Neural progenitor cell (in vitro differentiated cells): ENCODE measurements at regions not wholly inside any gene's neighbourhood (a gene's known extent, or its start where the extent isn't known, plus 50 kb on each side); places are given as distances from the start of the nearest gene placed in this dataset.

Source experiments
- DNase-seq: peaks from one replicate; pipeline ENCODE4 v3.0.0-alpha.2; 2016; ENCODE audit warnings: low spot score
- H2AFZ ChIP-seq: fragments of 200-600 bp; sonication (generic); replicated peaks from 2 replicates; pipeline ENCODE4 v1.6.1; 2016; ENCODE audit warnings: antibody characterized with exemption
- H3F3A ChIP-seq: fragments of 200-600 bp; sonication (generic); 2 replicates; pipeline ENCODE4 v1.6.1; 2016; ENCODE audit warnings: antibody characterized with exemption, low read depth
- H3K27ac ChIP-seq: fragments of 200-600 bp; sonication (generic); 2 replicates; pipeline ENCODE4 v1.5.1; 2016; ENCODE audit warnings: mild to moderate bottlenecking
- H3K27me3 ChIP-seq: fragments of 200-600 bp; sonication (generic); 2 replicates; pipeline ENCODE4 v1.6.1; 2016; ENCODE audit warnings: mild to moderate bottlenecking, moderate library complexity
- H3K36me3 ChIP-seq: fragments of 200-600 bp; sonication (generic); 2 replicates; pipeline ENCODE4 v1.5.1; 2016
- H3K4me1 ChIP-seq: fragments of 200-600 bp; sonication (generic); 2 replicates; pipeline ENCODE4 v1.6.1; 2016; ENCODE audit warnings: mixed run types
- H3K4me2 ChIP-seq: fragments of 200-600 bp; sonication (generic); 2 replicates; pipeline ENCODE4 v1.6.1; 2016
- H3K4me3 ChIP-seq: fragments of 200-600 bp; sonication (generic); 2 replicates; pipeline ENCODE4 v1.5.1; 2016
- H3K79me2 ChIP-seq: fragments of 200-600 bp; sonication (generic); 2 replicates; pipeline ENCODE4 v1.6.1; 2016; ENCODE audit warnings: low read depth
- H3K9ac ChIP-seq: fragments of 200-600 bp; sonication (generic); 2 replicates; pipeline ENCODE4 v1.6.1; 2016
- H3K9me3 ChIP-seq: fragments of 200-600 bp; sonication (generic); 2 replicates; pipeline ENCODE4 v1.5.1; 2016; ENCODE audit warnings: low read depth
- H4K20me1 ChIP-seq: fragments of 200-600 bp; sonication (generic); 2 replicates; pipeline ENCODE4 v1.6.1; 2016; ENCODE audit warnings: low read depth
- H3K27ac Mint-ChIP-seq: 3 replicates; pipeline ENCODE4 v1.8.0; 2021; ENCODE audit warnings: mixed read lengths
- H3K27me3 Mint-ChIP-seq: 2 replicates; pipeline ENCODE4 v1.8.0; 2022; ENCODE audit warnings: low read depth, mild to moderate bottlenecking, inconsistent platforms, moderate library complexity, mixed read lengths; ENCODE audit not compliant: insufficient read depth
- H3K36me3 Mint-ChIP-seq: 3 replicates; pipeline ENCODE4 v1.8.0; 2021; ENCODE audit warnings: mixed read lengths
- H3K4me1 Mint-ChIP-seq: 3 replicates; pipeline ENCODE4 v1.8.0; 2021; ENCODE audit warnings: mixed read lengths
- H3K4me3 Mint-ChIP-seq: 3 replicates; pipeline ENCODE4 v1.8.0; 2021; ENCODE audit warnings: mild to moderate bottlenecking, moderate library complexity, mixed read lengths
- H3K9me3 Mint-ChIP-seq: 3 replicates; pipeline ENCODE4 v1.8.0; 2020; ENCODE audit warnings: mixed read lengths
- EZH2 ChIP-seq: fragments of 200-600 bp; sonication (generic); IDR thresholded peaks from 2 replicates; pipeline ENCODE4 v1.6.1; 2017; ENCODE audit warnings: antibody characterized with exemption, mild to moderate bottlenecking, moderate library complexity
- EZH2phosphoT487 ChIP-seq: fragments of 200-600 bp; sonication (generic); IDR thresholded peaks from 2 replicates; pipeline ENCODE4 v1.6.1; 2017; ENCODE audit warnings: antibody characterized with exemption
- TF ChIP-seq, protein P1 (sequence below): fragments of 200-600 bp; sonication (generic); IDR thresholded peaks from 2 replicates; pipeline ENCODE4 v1.5.1; 2017; ENCODE audit warnings: antibody characterized with exemption, mild to moderate bottlenecking

DNA sequence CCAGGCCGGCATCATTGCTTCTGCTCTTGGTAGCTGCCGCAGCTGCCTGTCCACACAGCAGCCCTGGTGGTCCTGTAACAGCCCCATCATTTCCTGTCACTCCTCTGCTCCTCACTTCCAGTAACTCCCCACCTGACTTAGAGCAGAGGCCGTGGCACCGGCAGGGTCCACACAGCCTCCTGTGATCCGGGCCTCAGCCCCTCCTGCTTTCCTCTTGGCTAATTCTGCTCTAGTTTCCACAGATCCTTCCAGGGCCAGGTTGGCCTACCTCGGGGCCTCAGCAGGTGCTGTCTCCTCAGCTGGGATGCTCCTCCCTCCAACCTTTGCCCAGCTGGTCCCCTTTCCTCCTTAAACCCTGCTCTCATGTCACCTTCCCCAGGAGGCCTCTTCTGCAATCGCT is 80.2 kb downstream of the FZD10 start:
- Mint-ChIP-seq H3K4me1 (no peaks in the 10 kb centered on the region), H3K36me3 (no peaks in the 10 kb centered on the region), H3K9me3 (peaks cover 3% of the 10 kb centered on the region), H3K27me3 (peaks cover 5% of the 10 kb centered on the region), H3K4me3 (no peak overlapping the region), H3K27ac (no peak overlapping the region)
- Histone ChIP-seq H3K27ac (no peak overlapping the region), H3K4me2 (no peak overlapping the region), H3K4me1 (peaks cover 6% of the 10 kb centered on the region), H4K20me1 (no peaks in the 10 kb centered on the region), H3K4me3 (no peak overlapping the region), H3K9ac (no peak overlapping the region), H3K79me2 (no peaks in the 10 kb centered on the region), H2AFZ (no peak overlapping the region), H3K9me3 (no peaks in the 10 kb centered on the region), H3F3A (no peaks in the 10 kb centered on the region), H3K27me3 (peaks cover 100% of the 10 kb centered on the region), H3K36me3 (no peaks in the 10 kb centered on the region)
- TF ChIP-seq, protein P1, sequence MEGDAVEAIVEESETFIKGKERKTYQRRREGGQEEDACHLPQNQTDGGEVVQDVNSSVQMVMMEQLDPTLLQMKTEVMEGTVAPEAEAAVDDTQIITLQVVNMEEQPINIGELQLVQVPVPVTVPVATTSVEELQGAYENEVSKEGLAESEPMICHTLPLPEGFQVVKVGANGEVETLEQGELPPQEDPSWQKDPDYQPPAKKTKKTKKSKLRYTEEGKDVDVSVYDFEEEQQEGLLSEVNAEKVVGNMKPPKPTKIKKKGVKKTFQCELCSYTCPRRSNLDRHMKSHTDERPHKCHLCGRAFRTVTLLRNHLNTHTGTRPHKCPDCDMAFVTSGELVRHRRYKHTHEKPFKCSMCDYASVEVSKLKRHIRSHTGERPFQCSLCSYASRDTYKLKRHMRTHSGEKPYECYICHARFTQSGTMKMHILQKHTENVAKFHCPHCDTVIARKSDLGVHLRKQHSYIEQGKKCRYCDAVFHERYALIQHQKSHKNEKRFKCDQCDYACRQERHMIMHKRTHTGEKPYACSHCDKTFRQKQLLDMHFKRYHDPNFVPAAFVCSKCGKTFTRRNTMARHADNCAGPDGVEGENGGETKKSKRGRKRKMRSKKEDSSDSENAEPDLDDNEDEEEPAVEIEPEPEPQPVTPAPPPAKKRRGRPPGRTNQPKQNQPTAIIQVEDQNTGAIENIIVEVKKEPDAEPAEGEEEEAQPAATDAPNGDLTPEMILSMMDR: no peak
- no peak for TF ChIP-seq EZH2phosphoT487
- TF ChIP-seq EZH2: no peak
- no peak for DNase-seq

DNA sequence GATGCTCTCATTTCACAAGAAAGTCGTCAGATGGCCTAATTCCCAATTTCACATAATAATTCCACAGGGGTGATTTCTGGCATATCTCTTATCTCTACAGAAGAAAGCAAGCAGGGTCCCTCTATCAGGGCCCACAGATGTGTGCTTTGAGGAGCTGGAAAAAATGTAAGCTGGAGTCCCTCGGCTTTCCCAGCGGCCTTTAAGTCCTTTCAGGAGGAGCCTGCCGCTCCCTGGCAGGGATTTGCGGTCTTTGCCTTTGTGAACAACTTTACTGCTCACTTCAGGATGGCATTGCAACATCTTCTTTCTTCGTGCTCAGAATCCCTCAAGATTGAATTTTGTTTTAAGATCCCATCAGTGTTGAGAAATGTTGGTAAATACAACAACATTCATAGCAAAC is 83.0 kb downstream of the FZD10 start:
- Histone ChIP-seq H3K36me3 (no peaks in the 10 kb centered on the region), H2AFZ (no peak overlapping the region), H3K27me3 (peaks cover 75% of the 10 kb centered on the region), H3K4me1 (peaks cover 6% of the 10 kb centered on the region), H3F3A (no peaks in the 10 kb centered on the region), H4K20me1 (no peaks in the 10 kb centered on the region), H3K27ac (no peak overlapping the region), H3K79me2 (no peaks in the 10 kb centered on the region), H3K4me3 (no peak overlapping the region), H3K4me2 (peak overlapping the region; percentile 28), H3K9ac (no peak overlapping the region), H3K9me3 (no peaks in the 10 kb centered on the region)
- peak; percentile 55 for DNase-seq
- H3K9me3 Mint-ChIP-seq: peaks cover 4% of the 10 kb centered on the region
- no peaks in the 10 kb centered on the region for H3K36me3 Mint-ChIP-seq
- H3K27me3 Mint-ChIP-seq: peaks cover 9% of the 10 kb centered on the region
- H3K4me1 Mint-ChIP-seq: no peaks in the 10 kb centered on the region
- no peak for TF ChIP-seq EZH2
- TF ChIP-seq, protein P1: no peak
- TF ChIP-seq EZH2phosphoT487: no peak
- H3K27ac Mint-ChIP-seq: no peak overlapping the region
- no peak overlapping the region for H3K4me3 Mint-ChIP-seq

GRCh38 chr12:130246560-130246959 is 84.3 kb downstream of the FZD10 start:
- Mint-ChIP-seq H3K27ac (no peak overlapping the region), H3K4me3 (no peak overlapping the region), H3K36me3 (no peaks in the 10 kb centered on the region), H3K27me3 (peaks cover 7% of the 10 kb centered on the region), H3K9me3 (peaks cover 2% of the 10 kb centered on the region), H3K4me1 (peaks cover 5% of the 10 kb centered on the region)
- peaks cover 17% of the 10 kb centered on the region for H3K4me1 ChIP-seq
- peaks cover 62% of the 10 kb centered on the region for H3K27me3 ChIP-seq
- no peak overlapping the region for H3K4me3 ChIP-seq
- peaks cover 3% of the 10 kb centered on the region for H3F3A ChIP-seq
- no peak overlapping the region for H2AFZ ChIP-seq
- no peak overlapping the region for H3K9ac ChIP-seq
- H4K20me1 ChIP-seq: no peaks in the 10 kb centered on the region
- H3K4me2 ChIP-seq: no peak overlapping the region
- H3K9me3 ChIP-seq: no peaks in the 10 kb centered on the region
- H3K36me3 ChIP-seq: no peaks in the 10 kb centered on the region
- H3K79me2 ChIP-seq: no peaks in the 10 kb centered on the region
- TF ChIP-seq EZH2: no peak
- TF ChIP-seq, protein P1: no peak
- no peak for TF ChIP-seq EZH2phosphoT487
- H3K27ac ChIP-seq: no peak overlapping the region
- DNase-seq: no peak
